HG02759 (cell line): ENCODE measurements at regions not wholly inside any gene's neighbourhood (a gene's known extent, or its start where the extent isn't known, plus 50 kb on each side); places are given as distances from the start of the nearest gene placed in this dataset.

Source experiments
- ATAC-seq: cut with Tn5 transposase; IDR thresholded peaks from one replicate; pipeline ENCODE4 v1.9.1; 2021; ENCODE audit warnings: mild to moderate bottlenecking, moderate library complexity; ENCODE audit not compliant: unreplicated experiment

DNA sequence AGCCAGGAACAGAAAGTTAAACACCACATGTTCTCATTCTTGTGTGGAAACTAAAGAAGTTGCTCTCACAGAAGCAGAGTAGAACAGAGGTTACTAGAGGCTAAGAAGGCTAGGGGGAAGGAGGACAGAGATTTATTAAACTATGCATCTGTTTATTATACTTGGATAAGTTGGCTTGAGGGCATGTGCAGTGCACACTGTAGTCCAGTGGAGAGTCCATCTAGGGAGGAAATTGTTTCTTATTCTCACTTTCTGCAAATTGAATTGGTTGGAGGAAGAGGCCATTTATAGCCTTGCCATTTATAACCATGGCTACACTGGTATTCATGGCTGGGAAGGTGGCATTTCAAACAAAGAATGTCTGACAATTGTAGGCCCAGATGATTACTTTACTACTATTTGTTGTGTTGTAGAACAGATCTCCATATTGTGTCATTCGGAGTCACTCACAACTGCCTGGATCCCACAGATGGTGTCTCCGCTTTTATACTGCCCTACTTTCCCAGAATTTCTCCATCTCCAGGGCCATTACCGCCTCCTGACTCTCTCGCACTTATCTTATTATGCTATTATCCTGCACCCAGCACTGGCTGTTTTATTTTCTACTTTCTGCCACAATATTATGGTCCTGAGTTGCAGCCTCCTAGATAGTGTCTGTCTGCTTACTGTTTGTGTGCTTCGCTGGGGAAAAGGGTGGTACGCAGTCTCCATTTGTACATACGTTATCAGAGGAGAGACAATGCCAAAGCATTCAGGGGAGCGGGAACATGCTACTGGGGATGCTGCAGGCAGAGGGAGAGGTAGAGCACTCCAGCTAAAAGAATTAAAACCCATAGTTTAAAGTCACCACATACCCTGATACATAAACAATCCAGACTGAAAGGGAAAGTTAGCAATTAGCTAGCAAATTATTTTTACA is 169.3 kb upstream of the BLID start:
- no peak for ATAC-seq

DNA sequence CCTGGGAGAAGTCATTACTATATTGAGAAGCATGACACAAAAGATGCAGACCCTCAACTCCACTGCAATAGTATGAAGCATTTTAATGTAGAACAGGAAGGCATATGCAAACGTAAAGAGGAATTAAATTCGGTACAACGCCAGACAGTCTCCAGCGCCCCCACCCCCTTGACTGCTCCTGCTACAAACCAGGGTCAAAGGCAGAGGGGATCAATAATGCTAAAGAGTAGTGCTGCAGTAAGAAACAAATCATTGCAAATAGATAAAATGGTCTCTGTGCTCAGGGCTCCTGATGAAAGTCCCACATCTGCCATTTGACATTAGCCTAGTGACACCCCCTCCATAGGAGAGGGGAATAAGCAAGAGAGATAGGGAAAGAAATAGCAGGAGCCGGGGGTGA is 164.9 kb upstream of the BLID start:
- no peak for ATAC-seq

DNA sequence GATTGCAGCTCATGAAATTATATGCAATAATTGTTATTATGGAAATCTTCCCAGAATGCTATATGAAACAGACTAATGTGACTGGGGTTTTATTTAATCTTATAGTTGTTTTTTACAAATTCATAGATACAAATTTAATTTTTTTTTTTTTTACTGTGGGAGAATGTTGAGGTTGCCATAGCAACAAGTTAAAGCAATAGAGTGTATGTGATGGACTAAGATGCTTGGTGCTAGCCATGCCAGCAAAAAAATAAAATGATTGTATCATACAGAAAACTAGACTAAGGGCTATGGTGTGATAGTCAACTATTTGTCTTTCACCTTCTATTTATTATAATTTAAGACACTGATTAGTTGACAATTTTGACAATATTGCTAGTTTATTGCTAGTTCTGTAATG is 163.2 kb upstream of the BLID start:
- ATAC-seq, result no peak

DNA sequence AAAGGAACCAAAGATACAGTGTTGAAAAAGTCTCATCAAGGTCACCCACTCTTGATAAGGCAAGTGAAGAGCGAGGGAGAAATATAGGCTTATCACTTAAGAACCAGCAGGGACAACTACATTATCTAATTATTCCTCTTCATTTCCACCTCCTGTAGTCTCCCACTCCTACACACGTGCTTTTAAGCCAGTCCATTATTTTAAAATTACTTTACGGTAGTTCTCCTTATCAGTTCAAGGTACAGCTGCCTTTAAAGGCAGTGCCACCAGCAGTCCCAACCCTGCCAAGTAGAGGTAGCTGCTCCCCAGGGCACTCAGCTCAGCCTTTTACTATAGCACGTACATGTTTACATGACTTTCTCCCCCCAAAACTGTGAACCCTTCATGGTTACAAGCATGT is 161.5 kb upstream of the BLID start:
- ATAC-seq, result no peak

DNA sequence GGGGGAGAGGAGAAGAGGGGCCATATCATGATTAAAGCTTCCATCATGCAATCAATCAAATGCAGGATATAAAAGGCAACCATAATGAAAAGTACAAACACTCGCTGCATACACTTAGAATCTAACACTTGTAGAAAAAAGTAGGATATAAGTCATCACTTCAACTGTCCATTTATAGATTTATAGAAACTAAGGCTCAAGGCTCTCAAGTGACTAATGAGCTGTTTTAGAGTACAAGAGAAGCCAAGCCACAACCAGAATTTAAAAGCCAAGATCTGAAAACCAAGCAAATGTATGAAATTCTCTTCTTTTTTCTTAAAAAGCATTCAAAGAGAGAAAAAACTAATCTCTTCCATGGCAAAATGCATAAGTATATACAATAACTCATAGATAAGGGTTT is 160.2 kb upstream of the BLID start:
- ATAC-seq, result no peak

DNA sequence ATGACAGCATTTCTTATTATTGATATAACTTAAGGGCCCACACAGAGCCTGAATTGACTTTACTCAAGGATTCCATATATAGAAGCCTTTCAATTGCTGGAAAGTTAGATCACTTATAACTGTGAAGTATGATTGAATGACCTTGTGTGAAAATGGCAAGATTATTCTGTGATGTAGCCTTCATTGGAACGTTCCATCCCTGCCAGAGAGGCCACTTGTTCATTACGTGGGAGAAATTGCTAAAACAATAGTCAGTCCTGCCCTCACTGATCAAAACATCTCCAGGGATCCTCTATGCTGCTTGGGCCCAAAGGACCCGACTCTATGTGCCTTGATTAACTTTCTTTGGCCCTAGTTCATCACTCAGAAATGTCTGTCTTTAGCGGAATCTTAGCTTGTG is 159.5 kb upstream of the BLID start:
- ATAC-seq, result no peak

DNA sequence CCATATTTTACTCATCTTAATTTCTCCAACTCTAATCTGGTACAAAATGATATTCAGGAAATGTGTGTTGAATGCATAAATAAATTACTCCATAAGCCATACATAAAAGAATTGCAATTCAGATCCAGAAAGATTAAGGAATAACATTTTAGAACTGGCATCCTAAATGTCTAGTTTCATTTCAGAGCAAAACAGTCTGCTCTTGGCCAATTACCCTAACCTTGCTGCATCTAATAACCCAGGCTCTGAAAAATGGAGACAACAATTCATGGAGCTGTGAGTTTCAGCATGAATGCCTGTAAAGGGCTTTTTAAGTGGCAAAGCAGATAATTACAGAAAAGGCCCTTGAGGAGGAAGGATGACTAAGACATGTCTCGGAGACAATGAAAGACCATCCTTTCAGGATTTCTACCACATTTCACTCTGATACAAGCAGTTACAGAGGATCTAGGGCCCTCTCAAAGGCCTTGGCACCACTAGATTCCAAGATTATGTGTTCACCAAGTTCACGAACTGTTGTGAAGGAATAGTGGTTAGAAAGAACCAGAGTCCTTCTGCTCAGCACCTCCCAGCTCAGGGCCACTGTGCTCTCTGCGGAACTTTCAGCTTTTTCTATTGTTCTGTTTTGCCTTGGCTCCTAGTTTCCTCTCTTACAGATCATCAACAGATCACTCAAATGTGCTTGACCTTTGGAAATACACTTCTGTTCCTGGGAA is 157.6 kb upstream of the BLID start:
- no peak for ATAC-seq

DNA sequence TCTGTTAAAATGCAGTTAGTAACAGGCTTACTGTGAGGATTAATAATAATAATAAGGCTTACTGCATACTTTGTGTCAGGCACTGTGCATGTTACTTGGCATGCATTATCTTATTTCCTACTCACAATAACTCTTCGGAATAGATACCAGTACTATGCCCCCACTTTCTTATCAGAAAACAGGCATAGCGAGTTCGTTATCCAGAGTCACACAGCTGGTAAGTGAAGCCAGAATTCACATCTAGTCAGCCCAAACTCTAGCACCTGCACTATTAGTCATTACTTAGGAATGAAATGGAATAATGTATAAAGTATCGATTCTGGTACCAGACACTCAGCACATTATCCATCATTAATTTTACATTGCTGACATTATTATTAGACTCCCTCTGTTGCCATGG is 155.7 kb upstream of the BLID start:
- ATAC-seq, result no peak

DNA sequence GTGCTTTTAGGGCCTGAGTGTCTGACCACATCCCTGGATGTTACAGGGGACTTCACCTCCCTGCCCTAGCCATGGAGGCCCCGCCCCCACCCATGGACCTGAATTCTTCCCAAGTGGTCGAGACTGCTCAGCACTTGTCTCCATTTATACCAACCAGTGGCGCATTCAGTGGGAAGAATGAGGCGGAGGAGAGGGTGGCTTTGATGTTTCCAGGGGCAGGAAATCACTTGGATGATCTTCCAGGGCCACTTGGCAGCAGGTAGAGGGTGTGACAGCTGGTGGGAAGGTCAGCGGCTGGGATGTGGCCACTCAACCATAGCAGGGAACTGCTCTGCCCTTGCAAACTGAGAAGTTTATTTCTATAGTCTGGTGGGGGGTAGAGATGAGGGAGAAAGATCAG is 155.1 kb upstream of the BLID start:
- no peak for ATAC-seq

DNA sequence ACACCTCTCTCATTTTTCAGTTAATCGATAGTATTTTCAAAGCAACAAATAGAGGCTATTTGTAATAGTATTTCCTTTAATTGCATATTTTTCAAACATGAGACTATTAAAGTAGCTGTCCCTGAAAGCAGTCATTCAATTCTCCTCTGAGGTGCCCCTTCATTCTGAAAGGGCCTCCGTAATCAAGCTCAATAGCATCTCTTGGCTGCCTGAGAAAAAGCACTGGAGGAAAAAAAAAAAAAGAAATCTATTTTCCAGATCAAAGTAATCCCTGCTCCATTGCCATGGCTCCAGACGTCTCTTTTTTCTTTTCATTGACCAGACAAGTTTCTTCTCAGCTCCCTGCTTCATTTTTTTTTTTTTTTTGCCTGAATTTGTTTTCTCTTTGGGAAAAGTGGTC is 154.5 kb upstream of the BLID start:
- ATAC-seq, result no peak

DNA sequence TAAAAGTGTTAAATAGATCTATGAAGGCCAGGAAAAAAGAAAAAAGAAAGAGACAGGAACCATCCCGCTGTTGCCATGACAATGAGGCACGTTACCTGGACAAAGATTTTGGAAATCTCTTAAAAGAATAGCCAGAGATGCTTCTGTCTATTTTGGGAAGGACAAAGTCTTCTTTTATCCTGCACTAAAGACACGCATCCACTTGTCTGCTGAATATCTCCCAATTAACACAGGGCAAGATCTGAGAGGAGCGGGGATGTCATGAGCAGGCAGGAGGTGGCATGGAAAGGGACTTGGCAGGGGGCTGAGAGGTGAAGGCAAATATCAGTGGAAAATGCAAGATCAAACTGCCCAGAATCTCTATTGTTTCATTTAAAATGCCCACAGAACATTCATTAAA is 153.8 kb upstream of the BLID start:
- ATAC-seq, result no peak

DNA sequence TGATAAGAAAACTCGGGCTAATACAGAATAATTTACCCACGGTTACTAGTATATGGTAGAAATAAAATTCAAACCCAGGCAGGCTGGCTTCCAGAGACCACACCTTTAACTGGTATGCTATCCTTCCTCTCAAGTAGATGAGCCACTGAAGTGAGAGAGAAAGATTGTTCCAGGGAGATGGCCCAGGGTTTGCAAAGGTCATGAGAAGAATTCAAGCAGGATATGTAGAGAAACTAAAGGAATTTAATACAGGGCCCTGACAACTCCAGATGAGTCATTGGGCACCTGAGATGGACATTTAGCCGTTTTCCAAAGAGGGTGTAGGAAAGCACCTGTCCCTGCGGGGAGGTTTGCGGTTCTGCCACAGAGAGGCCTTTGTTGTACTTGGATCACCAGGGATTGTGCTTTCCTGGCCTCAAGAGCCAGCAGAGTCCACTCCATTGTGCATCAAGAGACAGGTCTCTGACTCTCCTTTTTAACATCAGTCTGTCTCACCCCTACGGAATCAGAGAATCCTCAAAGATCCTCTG is 152.7 kb upstream of the BLID start:
- no peak for ATAC-seq

DNA sequence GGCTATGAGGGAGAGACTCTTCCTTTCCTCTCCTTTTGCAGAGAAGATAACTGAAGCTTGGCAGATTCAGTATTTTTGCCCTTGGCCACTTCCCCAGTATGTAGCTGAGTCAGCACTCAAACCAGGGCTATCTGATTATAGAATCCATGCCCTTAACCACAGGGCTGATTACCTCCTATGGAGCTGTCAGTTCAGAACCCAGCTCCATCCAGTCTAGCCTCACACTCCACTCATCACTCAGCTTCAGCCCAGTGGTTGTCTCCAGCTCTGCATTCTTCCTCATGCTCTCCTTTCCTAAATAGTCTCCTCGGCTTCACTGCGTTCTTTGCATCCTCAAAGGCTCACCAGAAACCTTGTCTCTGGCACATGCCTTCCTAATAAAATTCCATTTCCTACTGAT is 151.6 kb upstream of the BLID start:
- ATAC-seq, result no peak

DNA sequence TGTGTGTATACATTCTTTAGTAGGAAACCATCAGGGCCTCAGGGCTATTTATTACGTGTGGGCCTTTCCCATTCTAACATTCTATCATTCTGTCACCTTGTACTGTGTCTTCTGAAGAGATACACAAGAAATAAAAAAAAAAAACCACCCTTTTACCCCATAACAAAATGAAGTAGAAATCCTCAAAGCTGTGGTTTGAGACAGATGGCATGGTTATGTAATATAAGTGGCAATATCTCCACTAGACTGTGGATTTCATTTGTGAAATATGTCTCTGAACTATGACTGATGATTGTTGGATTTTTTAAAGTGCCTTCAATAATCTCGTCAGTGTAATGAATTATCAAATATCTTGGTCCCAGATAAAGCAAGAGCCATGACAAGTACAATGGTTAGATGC is 150.0 kb upstream of the BLID start:
- no peak for ATAC-seq

DNA sequence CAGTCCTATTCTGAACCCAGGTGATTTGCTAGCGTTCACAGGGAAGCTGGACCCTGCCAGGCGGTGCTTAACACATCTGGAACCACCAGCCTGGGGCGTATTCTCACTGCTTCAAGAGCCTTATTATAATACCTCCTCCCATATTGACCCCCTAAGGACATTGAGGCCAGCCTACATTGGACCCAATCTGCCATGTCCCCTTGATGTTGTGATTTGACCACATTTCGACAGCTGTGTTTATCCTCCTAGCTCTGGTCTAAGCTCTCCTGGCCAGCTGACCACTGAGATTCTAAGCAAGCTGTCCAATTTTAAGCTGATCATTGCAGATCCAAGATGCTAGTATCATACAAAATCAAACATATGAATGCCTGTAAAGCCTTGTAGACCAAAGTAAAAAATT is 148.1 kb upstream of the BLID start:
- ATAC-seq, result no peak

DNA sequence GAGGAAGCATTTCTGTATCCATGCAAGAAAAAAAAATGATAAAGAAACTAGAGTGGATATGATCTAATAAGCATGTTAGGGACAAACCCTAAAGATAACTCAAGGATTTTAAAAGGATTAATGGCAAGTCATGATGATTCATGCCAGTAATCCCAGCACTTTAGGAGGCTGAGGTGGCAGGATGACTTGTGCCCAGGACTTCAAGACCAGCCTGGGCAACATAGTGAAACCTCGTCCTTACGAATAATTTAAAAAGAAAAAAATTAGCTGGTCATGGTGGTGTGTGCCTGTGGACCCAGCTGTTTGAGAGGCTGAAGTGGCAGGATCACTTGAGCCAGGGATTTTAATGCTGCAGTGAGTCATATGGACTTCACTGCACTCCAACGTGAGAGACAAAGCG is 145.5 kb upstream of the BLID start:
- ATAC-seq, result no peak

DNA sequence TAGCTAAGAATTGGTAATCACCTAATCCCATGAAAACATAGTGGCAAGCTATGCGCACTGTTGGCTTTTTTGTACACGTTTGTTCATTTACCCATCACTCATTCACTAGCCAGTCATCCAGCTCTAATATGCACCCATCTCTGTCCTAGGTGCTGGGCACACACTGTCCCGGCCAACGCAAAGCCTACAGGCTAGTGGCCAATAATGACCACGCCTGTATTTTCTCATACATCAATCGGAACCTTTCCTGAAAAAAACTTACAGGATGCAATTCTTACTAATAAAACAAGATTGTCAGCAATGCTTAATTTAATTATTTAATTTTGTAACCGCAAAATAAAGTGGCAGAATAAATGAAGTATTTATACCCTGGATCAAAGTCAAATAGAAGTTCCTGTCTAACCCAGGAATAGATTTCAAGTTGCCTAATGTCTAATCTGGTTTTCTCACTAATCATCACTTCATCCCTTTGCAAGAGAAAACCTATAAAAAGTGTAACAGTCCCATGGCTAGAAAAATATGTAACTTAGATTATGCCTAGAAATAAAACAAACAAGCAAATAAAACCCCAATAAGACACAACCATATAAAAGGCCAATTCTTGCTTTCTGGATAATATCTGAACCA is 143.3 kb upstream of the BLID start:
- no peak for ATAC-seq

DNA sequence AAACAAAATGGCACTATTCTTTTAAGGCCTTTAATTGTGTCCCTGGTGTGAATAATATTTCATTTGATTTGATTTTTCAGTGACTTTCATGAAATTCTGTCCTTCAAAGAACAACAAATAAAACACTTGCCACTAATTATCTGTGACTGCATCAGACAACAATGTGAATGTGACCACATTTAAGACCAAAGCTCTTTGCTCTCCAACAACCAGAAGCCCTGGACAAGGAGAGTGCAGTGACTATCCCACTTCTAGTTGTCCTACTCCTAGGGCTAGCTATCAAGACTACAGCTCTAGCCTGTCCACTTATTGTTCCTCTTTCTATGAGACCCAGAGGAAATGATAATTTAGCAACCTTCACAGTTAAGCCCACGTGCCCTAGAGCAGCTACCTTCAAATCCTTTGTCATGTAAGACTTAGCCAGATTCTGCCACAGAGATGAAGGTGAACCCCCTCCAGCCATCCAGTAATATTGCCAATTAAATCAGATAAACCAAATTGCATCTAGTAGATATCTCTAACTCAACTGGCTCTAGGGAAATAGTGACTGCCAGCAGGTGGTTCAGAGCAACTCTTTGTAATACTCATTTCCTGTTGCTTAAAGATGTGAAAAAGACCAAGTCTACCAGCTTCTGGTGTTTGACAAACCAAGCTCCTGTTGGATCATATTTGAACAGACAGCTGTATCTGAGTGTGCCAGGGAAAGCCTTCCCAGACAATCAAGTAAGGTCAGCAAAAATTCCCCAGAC is 142.6 kb upstream of the BLID start:
- ATAC-seq, result no peak

DNA sequence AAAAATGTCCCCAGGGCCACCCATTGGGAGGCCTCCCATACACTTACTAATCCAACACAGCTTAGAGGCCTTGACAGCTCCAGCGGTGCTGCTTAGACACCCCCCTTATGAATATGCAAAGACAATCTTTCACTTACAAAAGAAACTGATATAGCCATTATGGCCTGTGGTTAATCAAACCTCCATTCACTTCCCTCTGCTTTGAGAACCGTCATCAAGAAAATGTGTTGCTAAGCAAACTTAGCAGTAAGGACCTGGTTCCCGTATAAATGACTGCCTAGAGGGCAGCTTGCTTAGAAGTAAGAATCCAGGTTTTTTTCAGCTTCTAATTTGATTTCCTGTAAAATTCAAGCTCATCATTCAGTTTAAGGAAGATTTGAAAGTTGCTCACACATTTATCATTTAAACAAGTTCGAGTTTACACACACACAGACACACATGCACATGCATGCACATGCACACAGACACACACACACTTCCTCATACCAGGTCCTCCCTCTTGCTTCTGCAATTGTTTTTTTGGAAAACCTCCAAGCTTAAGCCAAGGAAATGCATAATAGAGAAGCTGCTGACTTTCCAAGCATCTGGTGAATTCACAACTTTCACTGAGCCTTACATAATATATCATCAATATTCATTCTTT is 137.7 kb upstream of the BLID start:
- no peak for ATAC-seq

DNA sequence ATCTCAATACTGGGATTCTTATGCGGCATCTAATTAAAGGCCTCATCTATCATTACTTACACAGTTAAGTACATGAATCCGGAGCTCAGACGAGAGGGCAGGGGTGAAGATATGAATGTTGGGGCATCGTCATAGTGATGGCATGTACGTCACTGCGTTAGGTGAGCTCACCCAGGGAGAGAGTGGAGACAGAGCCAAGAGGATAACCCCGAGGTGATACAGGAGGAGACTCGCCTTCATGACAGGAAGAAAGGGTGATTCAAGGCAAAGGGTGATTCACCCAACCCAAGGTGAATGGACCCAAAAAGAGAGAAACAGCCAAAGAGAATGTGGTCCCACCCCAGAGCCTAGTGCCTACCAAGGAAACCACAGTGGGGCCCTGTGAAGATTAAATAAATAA is 132.9 kb upstream of the BLID start:
- no peak for ATAC-seq

DNA sequence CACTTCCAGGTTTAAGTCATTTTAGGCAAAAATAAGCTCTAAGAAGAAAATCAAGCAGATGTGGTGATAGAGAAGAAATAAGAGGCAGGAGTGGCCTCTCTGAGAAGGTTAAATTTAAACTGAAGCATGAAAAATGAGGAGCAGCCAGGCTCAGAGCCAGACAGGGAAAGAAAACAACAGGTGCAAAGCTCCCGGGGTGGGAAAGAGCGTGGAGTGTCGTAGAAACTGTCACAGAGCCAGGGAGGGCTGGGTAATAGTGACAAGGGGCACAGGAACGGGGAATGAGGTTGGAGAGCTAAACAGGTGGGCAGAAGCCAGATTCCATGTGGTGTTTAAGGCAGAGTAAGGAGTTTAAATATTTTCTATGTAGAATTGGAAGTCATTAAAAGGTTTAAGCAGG is 132.1 kb upstream of the BLID start:
- no peak for ATAC-seq
